ENCODE measurements at regions not wholly inside any gene's neighbourhood (a gene's known extent, or its start where the extent isn't known, plus 50 kb on each side); places are given as distances from the start of the nearest gene placed in this dataset.

DNA sequence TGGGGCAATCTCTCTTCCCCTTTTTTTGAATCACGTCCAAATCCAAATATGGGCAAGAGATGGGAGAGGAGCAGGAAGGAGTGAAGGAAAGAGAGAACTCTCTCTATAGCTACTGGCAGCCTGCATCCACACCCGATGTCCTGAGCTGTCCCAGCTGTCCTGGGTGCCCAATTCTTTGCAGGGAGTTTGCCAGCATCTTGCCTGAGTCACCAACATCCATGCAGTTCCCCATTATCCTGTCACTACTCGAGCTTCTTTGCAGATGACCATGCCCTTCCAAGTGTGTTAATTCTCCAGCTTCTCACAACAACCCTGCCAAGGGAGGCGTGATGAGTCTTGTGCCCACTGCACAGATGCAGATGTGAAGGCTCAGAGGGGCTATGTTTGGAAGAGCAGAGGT is 127.1 kb downstream of the NSG2 start (continued):
- TF ChIP-seq SP1 (IDR thresholded peaks at IDR 0.05; ENCODE audit: low read depth): no peak

DNA sequence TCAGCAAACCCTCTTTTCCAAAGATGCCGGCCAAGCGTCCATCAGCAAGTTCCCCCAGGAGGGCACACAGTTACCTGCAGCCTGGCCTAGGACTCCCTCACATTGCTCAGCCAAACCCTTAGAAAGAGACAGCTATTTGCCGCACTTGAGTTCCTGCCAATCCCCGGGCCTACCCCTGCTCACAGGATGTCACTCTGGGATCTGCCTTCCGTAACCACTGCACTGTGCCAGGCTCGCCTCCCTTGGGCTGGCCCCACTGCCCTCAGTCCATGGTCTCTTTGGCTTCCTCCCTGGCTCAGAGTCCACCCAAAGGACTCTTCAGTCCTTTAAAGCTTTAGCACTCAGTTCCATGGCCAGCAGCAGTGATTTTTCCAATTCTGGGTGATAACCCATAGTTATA is 128.3 kb downstream of the NSG2 start:
- TF ChIP-seq EGR1 (IDR thresholded peaks at IDR 0.05; ENCODE audit: low read depth): no peak
- no peak for TF ChIP-seq RAD21 (IDR thresholded peaks at IDR 0.05; ENCODE audit: low read depth)
- no peak for TF ChIP-seq ZNF274 (IDR thresholded peaks at IDR 0.05; ENCODE audit: low read depth, low read length)
- no peak for TF ChIP-seq EZH2 (IDR thresholded peaks at IDR 0.05)
- no peak for TF ChIP-seq TCF7L2 (IDR thresholded peaks at IDR 0.05; ENCODE audit: borderline replicate concordance, extremely low read depth, insufficient read depth, insufficient read length)
- TF ChIP-seq ZFX (IDR thresholded peaks at IDR 0.05): no peak
- TF ChIP-seq SP1 (IDR thresholded peaks at IDR 0.05; ENCODE audit: low read depth): no peak
- TF ChIP-seq, protein P1, sequence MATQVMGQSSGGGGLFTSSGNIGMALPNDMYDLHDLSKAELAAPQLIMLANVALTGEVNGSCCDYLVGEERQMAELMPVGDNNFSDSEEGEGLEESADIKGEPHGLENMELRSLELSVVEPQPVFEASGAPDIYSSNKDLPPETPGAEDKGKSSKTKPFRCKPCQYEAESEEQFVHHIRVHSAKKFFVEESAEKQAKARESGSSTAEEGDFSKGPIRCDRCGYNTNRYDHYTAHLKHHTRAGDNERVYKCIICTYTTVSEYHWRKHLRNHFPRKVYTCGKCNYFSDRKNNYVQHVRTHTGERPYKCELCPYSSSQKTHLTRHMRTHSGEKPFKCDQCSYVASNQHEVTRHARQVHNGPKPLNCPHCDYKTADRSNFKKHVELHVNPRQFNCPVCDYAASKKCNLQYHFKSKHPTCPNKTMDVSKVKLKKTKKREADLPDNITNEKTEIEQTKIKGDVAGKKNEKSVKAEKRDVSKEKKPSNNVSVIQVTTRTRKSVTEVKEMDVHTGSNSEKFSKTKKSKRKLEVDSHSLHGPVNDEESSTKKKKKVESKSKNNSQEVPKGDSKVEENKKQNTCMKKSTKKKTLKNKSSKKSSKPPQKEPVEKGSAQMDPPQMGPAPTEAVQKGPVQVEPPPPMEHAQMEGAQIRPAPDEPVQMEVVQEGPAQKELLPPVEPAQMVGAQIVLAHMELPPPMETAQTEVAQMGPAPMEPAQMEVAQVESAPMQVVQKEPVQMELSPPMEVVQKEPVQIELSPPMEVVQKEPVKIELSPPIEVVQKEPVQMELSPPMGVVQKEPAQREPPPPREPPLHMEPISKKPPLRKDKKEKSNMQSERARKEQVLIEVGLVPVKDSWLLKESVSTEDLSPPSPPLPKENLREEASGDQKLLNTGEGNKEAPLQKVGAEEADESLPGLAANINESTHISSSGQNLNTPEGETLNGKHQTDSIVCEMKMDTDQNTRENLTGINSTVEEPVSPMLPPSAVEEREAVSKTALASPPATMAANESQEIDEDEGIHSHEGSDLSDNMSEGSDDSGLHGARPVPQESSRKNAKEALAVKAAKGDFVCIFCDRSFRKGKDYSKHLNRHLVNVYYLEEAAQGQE (IDR thresholded peaks at IDR 0.05; ENCODE audit: low read depth): no peak
- TF ChIP-seq POLR2AphosphoS5 (IDR thresholded peaks at IDR 0.05; ENCODE audit: low read depth, low read length): no peak
- no peak for TF ChIP-seq ELF1 (IDR thresholded peaks at IDR 0.05; ENCODE audit: borderline replicate concordance, low read depth)
- no peak for TF ChIP-seq CBX3 (IDR thresholded peaks at IDR 0.05; ENCODE audit: low read depth)
- Histone ChIP-seq H3K27me3 (ENCODE audit: insufficient read depth, low read length) (peaks cover 3% of the 10 kb centered on the region; the same call in 1 of the 2 replicates), H3K4me1 (ENCODE audit: control insufficient read depth in 1 of 2, insufficient read depth in 2 of 2, low read length in 2 of 2) (no peaks in the 10 kb centered on the region), H4K20me1 (ENCODE audit: insufficient read depth) (no peaks in the 10 kb centered on the region), H3K4me2 (ENCODE audit: low read length) (no peak overlapping the region), H2AFZ (ENCODE audit: low read depth, low read length, poor library complexity, severe bottlenecking) (no peak overlapping the region), H3K27ac (ENCODE audit: low read depth, low read length) (no peak overlapping the region), H3K9ac (ENCODE audit: low read length) (no peak overlapping the region), H3K4me3 (replicated peaks in 1 of 2; ENCODE audit: low read depth in 1 of 2, low read length in 2 of 2) (no peak overlapping the region), H3K79me2 (ENCODE audit: insufficient read depth, low read length) (no peaks in the 10 kb centered on the region), H3K36me3 (ENCODE audit: control insufficient read depth in 1 of 2, insufficient read depth in 2 of 2, low read length in 2 of 2) (no peaks in the 10 kb centered on the region), H3K9me2 (ENCODE audit: insufficient read depth) (no peaks in the 10 kb centered on the region), H3K9me3 (ENCODE audit: control insufficient read depth in 1 of 2, insufficient read depth in 1 of 2, low read depth in 1 of 2, low read length in 2 of 2) (no peaks in the 10 kb centered on the region)
- no TSS peak for BruUV-seq (replicated peaks)
- RAD21 ChIA-PET (ENCODE audit: low non-redundant PET in 1 of 2, low total read pairs in 2 of 2, uncharacterized antibody in 2 of 2, unreplicated experiment in 2 of 2): no interaction called here
- DNase-seq (ENCODE audit: low read depth, low spot score) (no peak), ATAC-seq (no peak)
- CTCF ChIA-PET: no interaction called here
- intact Hi-C loops (cut with micrococcal nuclease): no loop called here
- POLR2A ChIA-PET: no interaction called here

Data from HCT116 (cell line).